ENCODE measurements at regions not wholly inside any gene's neighbourhood (a gene's known extent, or its start where the extent isn't known, plus 50 kb on each side); places are given as distances from the start of the nearest gene placed in this dataset.

DNA sequence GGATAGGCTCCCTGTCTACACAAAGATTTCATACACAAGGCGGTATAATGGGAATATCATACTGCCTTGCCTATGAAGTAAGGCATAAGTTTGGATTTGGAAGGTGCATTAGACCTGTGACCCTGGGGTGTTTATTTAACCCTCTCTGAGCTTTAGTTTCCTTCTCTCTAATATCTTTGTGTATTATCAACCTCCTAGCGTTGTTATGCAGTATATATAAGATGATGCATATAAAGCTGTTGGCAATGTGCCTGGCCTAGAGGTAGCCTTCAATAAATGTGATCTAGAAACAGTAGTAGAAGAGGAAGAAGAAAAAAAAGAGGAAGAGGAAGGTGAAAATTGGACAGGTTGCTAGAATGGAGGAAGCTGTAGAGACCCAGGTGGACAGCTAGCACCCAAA lies 311.6 kb upstream of the CLINT1 start:
- TF ChIP-seq, protein P1, sequence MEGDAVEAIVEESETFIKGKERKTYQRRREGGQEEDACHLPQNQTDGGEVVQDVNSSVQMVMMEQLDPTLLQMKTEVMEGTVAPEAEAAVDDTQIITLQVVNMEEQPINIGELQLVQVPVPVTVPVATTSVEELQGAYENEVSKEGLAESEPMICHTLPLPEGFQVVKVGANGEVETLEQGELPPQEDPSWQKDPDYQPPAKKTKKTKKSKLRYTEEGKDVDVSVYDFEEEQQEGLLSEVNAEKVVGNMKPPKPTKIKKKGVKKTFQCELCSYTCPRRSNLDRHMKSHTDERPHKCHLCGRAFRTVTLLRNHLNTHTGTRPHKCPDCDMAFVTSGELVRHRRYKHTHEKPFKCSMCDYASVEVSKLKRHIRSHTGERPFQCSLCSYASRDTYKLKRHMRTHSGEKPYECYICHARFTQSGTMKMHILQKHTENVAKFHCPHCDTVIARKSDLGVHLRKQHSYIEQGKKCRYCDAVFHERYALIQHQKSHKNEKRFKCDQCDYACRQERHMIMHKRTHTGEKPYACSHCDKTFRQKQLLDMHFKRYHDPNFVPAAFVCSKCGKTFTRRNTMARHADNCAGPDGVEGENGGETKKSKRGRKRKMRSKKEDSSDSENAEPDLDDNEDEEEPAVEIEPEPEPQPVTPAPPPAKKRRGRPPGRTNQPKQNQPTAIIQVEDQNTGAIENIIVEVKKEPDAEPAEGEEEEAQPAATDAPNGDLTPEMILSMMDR (IDR thresholded peaks at IDR 0.05; ENCODE audit: poor library complexity), result no peak
- TF ChIP-seq EZH2 (IDR thresholded peaks at IDR 0.05; ENCODE audit: borderline replicate concordance) (no peak), EZH2phosphoT487 (IDR thresholded peaks at IDR 0.05; ENCODE audit: low read depth, severe bottlenecking, unreplicated experiment) (no peak)
